Subcutaneous abdominal adipose tissue (tissue), 5 donors: ENCODE measurements at regions not wholly inside any gene's neighbourhood (a gene's known extent, or its start where the extent isn't known, plus 50 kb on each side); places are given as distances from the start of the nearest gene placed in this dataset.

Experiments
- H3K27ac ChIP-seq: one replicate; pipeline ENCODE4 v1.7.0; 2013; ENCODE audit warnings: low read depth, mild to moderate bottlenecking, inconsistent platforms, low read length, moderate library complexity
- H3K27me3 ChIP-seq, 5 donors: one replicate each; pipeline ENCODE4 v1.7.0; 2013; ENCODE audit warnings: low read length in 5 of 5, inconsistent platforms in 1 of 5; ENCODE audit not compliant: control insufficient read depth in 5 of 5, insufficient read depth in 4 of 5
- H3K36me3 ChIP-seq, 5 donors: one replicate each; pipeline ENCODE4 v1.7.0; 2013; ENCODE audit warnings: low read length in 5 of 5; ENCODE audit not compliant: control insufficient read depth in 5 of 5, insufficient read depth in 5 of 5
- H3K4me1 ChIP-seq, 5 donors: one replicate each; pipeline ENCODE4 v1.7.0; 2013; ENCODE audit warnings: low read length in 5 of 5, mild to moderate bottlenecking in 3 of 5, moderate library complexity in 1 of 5; ENCODE audit not compliant: control insufficient read depth in 5 of 5, insufficient read depth in 5 of 5
- H3K4me3 ChIP-seq, 5 donors: one replicate each; pipeline ENCODE4 v1.7.0; 2013; ENCODE audit warnings: low read length in 5 of 5, low read depth in 1 of 5
- H3K9ac ChIP-seq, 5 donors: one replicate each; pipeline ENCODE4 v1.7.0; 2013; ENCODE audit warnings: low read length in 5 of 5, mild to moderate bottlenecking in 4 of 5, moderate library complexity in 3 of 5
- H3K9me3 ChIP-seq, 5 donors: one replicate each; pipeline ENCODE4 v1.7.0; 2013; ENCODE audit warnings: low read length in 5 of 5; ENCODE audit not compliant: control insufficient read depth in 5 of 5
- donor health status: healthy.
- donor health status: healthy.
- donor health status: healthy.
- donor health status: healthy.
- donor health status: healthy.

GRCh38 chr2:344811-345210 is 56.9 kb upstream of the ALKAL2 start:
- Histone ChIP-seq H3K27me3 (peaks cover 0 to 6% (median 0%) of the 10 kb centered on the region in 5 donors), H3K4me3 (no peak overlapping the region), H3K9me3 (no peaks in the 10 kb centered on the region), H3K27ac (no peak overlapping the region), H3K9ac (no peak overlapping the region), H3K36me3 (no peaks in the 10 kb centered on the region), H3K4me1 (no peaks in the 10 kb centered on the region)

- Histone ChIP-seq H3K9me3 (peaks cover 0 to 12% (median under 1%) of the 10 kb centered on the region in 5 donors), H3K4me1 (no peaks in the 10 kb centered on the region), H3K27ac (no peak overlapping the region), H3K27me3 (peaks cover 0 to 6% (median 0%) of the 10 kb centered on the region in 5 donors), H3K9ac (no peak overlapping the region), H3K36me3 (no peaks in the 10 kb centered on the region), H3K4me3 (no peak overlapping the region)
These were observed 55.5 kb upstream of the ALKAL2 start for GRCh38 chr2:343355-343754.

GRCh38 chr2:341912-342311 is 54.0 kb upstream of the ALKAL2 start:
- H3K27ac ChIP-seq, result no peak overlapping the region
- H3K9me3 ChIP-seq, result peaks cover 0 to 25% (median 15%) of the 10 kb centered on the region in 5 donors
- H3K4me1 ChIP-seq, result no peaks in the 10 kb centered on the region
- H3K27me3 ChIP-seq, result peaks cover 0 to 6% (median 0%) of the 10 kb centered on the region in 5 donors
- no peak overlapping the region for H3K4me3 ChIP-seq
- H3K36me3 ChIP-seq, result no peaks in the 10 kb centered on the region
- no peak overlapping the region for H3K9ac ChIP-seq

- Histone ChIP-seq H3K27me3 (peaks cover 0 to 6% (median 0%) of the 10 kb centered on the region in 5 donors), H3K36me3 (no peaks in the 10 kb centered on the region), H3K27ac (no peak overlapping the region), H3K4me1 (no peaks in the 10 kb centered on the region), H3K9me3 (peaks cover 4 to 33% (median 23%) of the 10 kb centered on the region in 5 donors), H3K9ac (no peak overlapping the region), H3K4me3 (no peak overlapping the region)
These were observed 53.2 kb upstream of the ALKAL2 start for GRCh38 chr2:341017-341542.
